HepG2 (cell line): ENCODE measurements at regions not wholly inside any gene's neighbourhood (a gene's known extent, or its start where the extent isn't known, plus 50 kb on each side); places are given as distances from the start of the nearest gene placed in this dataset.

Experiments used
- ATAC-seq: fragments of 200-7000 bp; cut with Tn5 transposase; 3 replicates; pipeline ENCODE4 v1.9.1; 2020; ENCODE audit warnings: mild to moderate bottlenecking, moderate library complexity
- BruUV-seq: library from RNA; stranded (reverse); fragments of 400-500 nt; replicated peaks from 2 replicates; lab custom pipeline; 2021; lab: Mats Ljungman, UMichigan
- CTCF ChIA-PET: fragments of 300-600 bp; formaldehyde crosslinking; extraction: SDS; loops from one replicate; lab custom pipeline; 2021; ENCODE audit warnings: low total read pairs, inconsistent platforms, low intra/inter-chr PET ratio; lab: Yijun Ruan, JAX
- POLR2A ChIA-PET: fragments of 350-600 bp; sonication (Branson Sonifier 250); formaldehyde crosslinking; loops from one replicate; lab custom pipeline; 2020; ENCODE audit warnings: antibody characterized with exemption, inconsistent platforms; lab: Yijun Ruan, JAX
- DNase-seq: peaks from one replicate; pipeline ENCODE4 v3.0.0-alpha.2; 2015; ENCODE audit warnings: low spot score
- FAIRE-seq: peaks from 3 replicates; lab custom pipeline; 2011; peaks lifted over from hg19 to GRCh38; lab: Jason Lieb, UNC
- H2AFZ ChIP-seq: one replicate; pipeline ENCODE4 v1.6.1; 2011; ENCODE audit warnings: low read length, inconsistent platforms
- H3K27ac ChIP-seq: fragments of 300-600 bp; 3 replicates; pipeline ENCODE4 v1.8.0; 2011; ENCODE audit warnings: mixed run types, mild to moderate bottlenecking, mixed read lengths, low read length, inconsistent platforms; ENCODE audit not compliant: insufficient read depth; ENCODE audit errors: extremely low read length
- H3K27me3 ChIP-seq, 2 experiments: fragments of 200-600 bp in 1 of 2; 2 replicates in 1 of 2; 3 replicates in 1 of 2; pipeline versions ENCODE4 v1.6.0 to v1.8.0; 2011; ENCODE audit warnings: low read length in 2 of 2, mild to moderate bottlenecking in 2 of 2, moderate library complexity in 2 of 2, inconsistent platforms in 1 of 2; ENCODE audit not compliant: insufficient read depth in 2 of 2, control insufficient read depth in 1 of 2
- H3K36me3 ChIP-seq, 2 experiments: fragments of 200-600 bp in 1 of 2; replicated peaks in 1 of 2; 2 replicates in 1 of 2; 3 replicates in 1 of 2; pipeline versions ENCODE4 v1.5.1 to v1.8.0; 2011; ENCODE audit warnings: low read length in 2 of 2, inconsistent platforms in 1 of 2; ENCODE audit not compliant: insufficient read depth in 2 of 2, control insufficient read depth in 1 of 2
- H3K4me1 ChIP-seq: 2 replicates; pipeline ENCODE4 v1.5.1; 2012; ENCODE audit warnings: low read length, inconsistent platforms; ENCODE audit not compliant: insufficient read depth
- H3K4me2 ChIP-seq: 2 replicates; pipeline ENCODE4 v1.6.0; 2011; ENCODE audit warnings: low read depth, low read length, inconsistent platforms
- H3K4me3 ChIP-seq, 3 experiments: fragments of 200-600 bp in 1 of 3; sonication (generic), shearing (Covaris generic) in 1 of 3; replicated peaks in 1 of 3; 2 replicates each; pipeline ENCODE4 v1.5.1; 2011 to 2016; ENCODE audit warnings: low read length in 3 of 3, inconsistent platforms in 2 of 3, low read depth in 2 of 3, mild to moderate bottlenecking in 2 of 3, control low read depth in 1 of 3, mixed read lengths in 1 of 3; ENCODE audit not compliant: insufficient read depth in 1 of 3
- H3K79me2 ChIP-seq: one replicate; pipeline ENCODE4 v1.6.1; 2011; ENCODE audit warnings: low read length, inconsistent platforms; ENCODE audit not compliant: insufficient read depth
- H3K9ac ChIP-seq: 2 replicates; pipeline ENCODE4 v1.6.0; 2011; ENCODE audit warnings: mild to moderate bottlenecking, low read depth, low read length, inconsistent platforms; ENCODE audit not compliant: insufficient read depth
- H3K9me3 ChIP-seq: 2 replicates; pipeline ENCODE4 v1.5.1; 2012; ENCODE audit warnings: mild to moderate bottlenecking, low read length
- H4K20me1 ChIP-seq: 2 replicates; pipeline ENCODE4 v1.6.0; 2011; ENCODE audit warnings: inconsistent platforms, mild to moderate bottlenecking, low read length, moderate library complexity; ENCODE audit not compliant: insufficient read depth
- CREB1 ChIP-seq, 2 experiments: fragments of 450-650 bp in 1 of 2; IDR thresholded peaks; 2 replicates each; pipeline ENCODE4 v1.6.1; 2016 to 2017; ENCODE audit warnings: control low read depth in 1 of 2, mild to moderate bottlenecking in 1 of 2, missing compliant biosample characterization in 1 of 2, missing genetic modification characterization in 1 of 2
- HNRNPK ChIP-seq: fragments of 200-400 bp; formaldehyde crosslinking; IDR thresholded peaks from 2 replicates; pipeline ENCODE4 v1.6.1; 2018; ENCODE audit warnings: low read length, low read depth, moderate library complexity, mild to moderate bottlenecking; ENCODE audit not compliant: poor library complexity, severe bottlenecking
- KLF9 ChIP-seq: IDR thresholded peaks from 2 replicates; pipeline ENCODE4 v1.6.1; 2016; ENCODE audit warnings: low read depth
- NCOA1 ChIP-seq: sonication (generic); formaldehyde crosslinking; IDR thresholded peaks from 2 replicates; pipeline ENCODE4 v1.9.0; 2021; ENCODE audit warnings: missing genetic modification reagents
- ZFP41 ChIP-seq: sonication (generic); formaldehyde crosslinking; IDR thresholded peaks from 2 replicates; pipeline ENCODE4 v1.4.0; 2020; ENCODE audit warnings: mild to moderate bottlenecking, missing genetic modification reagents, borderline replicate concordance
- ZFP90 ChIP-seq: sonication (generic); formaldehyde crosslinking; IDR thresholded peaks from 2 replicates; pipeline ENCODE4 v1.8.0; 2022; ENCODE audit warnings: missing genetic modification reagents, mild to moderate bottlenecking, inconsistent platforms, borderline replicate concordance
- ZFYVE20 ChIP-seq: sonication (generic); formaldehyde crosslinking; IDR thresholded peaks from 2 replicates; pipeline ENCODE4 v1.8.0; 2023; ENCODE audit warnings: low read depth, mild to moderate bottlenecking, moderate library complexity, missing genetic modification reagents, borderline replicate concordance
- ZNF20 ChIP-seq: sonication (generic); formaldehyde crosslinking; IDR thresholded peaks from 2 replicates; pipeline ENCODE4 v1.4.0; 2020; ENCODE audit warnings: mild to moderate bottlenecking, moderate library complexity, missing genetic modification reagents
- ZNF362 ChIP-seq: sonication (generic); formaldehyde crosslinking; IDR thresholded peaks from 2 replicates; pipeline ENCODE4 v1.4.0; 2020; ENCODE audit warnings: missing genetic modification reagents, mild to moderate bottlenecking, borderline replicate concordance
- ZNF407 ChIP-seq: sonication (generic); formaldehyde crosslinking; IDR thresholded peaks from one replicate; pipeline ENCODE4 v1.5.1; 2020; ENCODE audit warnings: mild to moderate bottlenecking, missing genetic modification reagents; ENCODE audit errors: not compliant biosample characterization
- ZNF446 ChIP-seq: sonication (generic); formaldehyde crosslinking; IDR thresholded peaks from 2 replicates; pipeline ENCODE4 v1.5.0; 2020; ENCODE audit warnings: mild to moderate bottlenecking, missing genetic modification reagents
- ZNF547 ChIP-seq: sonication (generic); formaldehyde crosslinking; IDR thresholded peaks from 2 replicates; pipeline ENCODE4 v1.5.1; 2020; ENCODE audit warnings: mild to moderate bottlenecking, missing genetic modification reagents
- ZNF572 ChIP-seq: sonication (generic); formaldehyde crosslinking; IDR thresholded peaks from 2 replicates; pipeline ENCODE4 v1.5.1; 2020; ENCODE audit warnings: mild to moderate bottlenecking, missing genetic modification reagents
- ZNF709 ChIP-seq: sonication (generic); formaldehyde crosslinking; IDR thresholded peaks from 2 replicates; pipeline ENCODE4 v1.5.0; 2020; ENCODE audit warnings: mild to moderate bottlenecking, missing genetic modification reagents
- ZNF839 ChIP-seq: sonication (generic); formaldehyde crosslinking; IDR thresholded peaks from 2 replicates; pipeline ENCODE4 v1.4.0; 2020; ENCODE audit warnings: missing genetic modification reagents, mild to moderate bottlenecking, borderline replicate concordance
- WGBS: methylation state at CpG from one replicate; pipeline ENCODE4 v1.1.6; 2017; ENCODE audit warnings: low lambda C conversion rate; 5-methylcytosine and 5-hydroxymethylcytosine counted together
- in situ Hi-C: cut with HindIII; loops from 2 replicates; pipeline ENCODE4 v1.10.0; 2017; ENCODE audit warnings: low pct_unique_long_range_greater_than_20kb; ENCODE audit not compliant: extremely low pct_ligation_motif_present
- intact Hi-C: fragments of 100-400 bp; cut with micrococcal nuclease; formaldehyde crosslinking; loops from one replicate; pipeline ENCODE4 v1.10.0; 2022; ENCODE audit not compliant: unreplicated experiment

GRCh38 chr7:46786221-46786954 lies 795.5 kb downstream of the TNS3 start:
- no peaks in the 10 kb centered on the region for H3K79me2 ChIP-seq
- ChIA-PET CTCF (no interaction called here), POLR2A (no interaction called here)
- no TSS peak for BruUV-seq
- H3K4me1 ChIP-seq, result no peaks in the 10 kb centered on the region
- H4K20me1 ChIP-seq, result no peaks in the 10 kb centered on the region
- in situ Hi-C loops (no loop called here), intact Hi-C loops (no loop called here)
- FAIRE-seq, result no peak
- H3K27me3 ChIP-seq, result no peaks in the 10 kb centered on the region
- H3K9ac ChIP-seq, result no peak overlapping the region
- 50% methylated on average over 8 of the region's 8 CpGs for WGBS
- H3K4me3 ChIP-seq, result no peak overlapping the region
- no peak overlapping the region for H3K4me2 ChIP-seq
- no peak for DNase-seq
- H2AFZ ChIP-seq, result no peak overlapping the region
- ATAC-seq, result no peak
- no peak overlapping the region for H3K27ac ChIP-seq
- no peaks in the 10 kb centered on the region for H3K36me3 ChIP-seq
- H3K9me3 ChIP-seq, result peaks cover 7% of the 10 kb centered on the region
- TF ChIP-seq ZNF446, result no peak
- TF ChIP-seq ZFP90 (CRISPR knock-in tag), result no peak
- TF ChIP-seq ZNF547 (CRISPR knock-in tag), result no peak
- TF ChIP-seq ZNF709 (CRISPR knock-in tag), result no peak
- TF ChIP-seq ZFP41 (CRISPR knock-in tag), result no peak
- no peak for TF ChIP-seq ZFYVE20
- TF ChIP-seq ZNF839 (CRISPR knock-in tag), result no peak
- no peak for TF ChIP-seq NCOA1 (CRISPR knock-in tag)
- TF ChIP-seq ZNF407 (CRISPR knock-in tag), result no peak
- TF ChIP-seq KLF9 (CRISPR knock-in tag), result no peak
- TF ChIP-seq ZNF572 (CRISPR knock-in tag), result no peak
- TF ChIP-seq CREB1 (IDR thresholded peaks at IDR 0.05), result no peak
- TF ChIP-seq CREB1 (CRISPR knock-in tag; IDR thresholded peaks at IDR 0.05), result no peak
- TF ChIP-seq ZNF20, result no peak
- no peak for TF ChIP-seq HNRNPK
- no peak for TF ChIP-seq ZNF362
